ENCODE measurements at regions not wholly inside any gene's neighbourhood (a gene's known extent, or its start where the extent isn't known, plus 50 kb on each side); places are given as distances from the start of the nearest gene placed in this dataset.

DNA sequence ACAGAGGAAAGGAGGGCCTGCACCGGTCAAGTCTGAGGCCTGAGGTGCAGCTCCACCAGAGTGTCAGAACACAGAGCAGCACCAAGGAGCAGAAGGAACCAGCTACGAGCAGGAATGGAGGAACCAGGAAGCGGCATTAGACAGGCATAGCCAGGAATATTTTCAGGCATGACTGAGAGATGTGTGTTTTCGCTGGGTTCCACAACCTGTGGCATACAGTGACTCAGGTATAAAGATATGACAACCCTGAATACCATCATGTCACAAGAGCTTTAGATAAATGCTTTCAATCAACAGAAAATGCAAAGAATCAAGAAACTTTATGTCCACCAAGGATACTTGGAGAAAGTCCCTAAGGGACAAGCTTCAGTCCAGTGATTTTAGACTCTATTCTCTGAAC lies 189.3 kb upstream of the NRIP1 start:
- Histone ChIP-seq H2BK12ac (ENCODE audit: insufficient read length, low read depth, low read length) (no peak overlapping the region), H3K14ac (ENCODE audit: insufficient read depth, low read length) (no peak overlapping the region), H2AFZ (ENCODE audit: low read length) (no peak overlapping the region), H3K27me3 (ENCODE audit: insufficient read depth, low read length) (no peaks in the 10 kb centered on the region; the same call in 1 of the 2 replicates), H3K4me1 (ENCODE audit: insufficient read depth, low read length) (no peaks in the 10 kb centered on the region), H3K79me1 (ENCODE audit: insufficient read depth, low read depth, low read length, poor library complexity, severe bottlenecking) (no peaks in the 10 kb centered on the region), H3K56ac (ENCODE audit: insufficient read length, low read depth, low read length) (no peak overlapping the region), H3K4ac (ENCODE audit: low read depth, low read length) (no peak overlapping the region), H4K8ac (replicated peaks; ENCODE audit: insufficient read length, low read depth, low read length) (no peak overlapping the region), H4K91ac (ENCODE audit: insufficient read length, low read depth, low read length) (no peak overlapping the region), H2BK20ac (ENCODE audit: low read depth, low read length, poor library complexity, severe bottlenecking) (no peak overlapping the region), H3K27ac (ENCODE audit: insufficient read length, low read depth, low read length) (no peak overlapping the region), H3K79me2 (ENCODE audit: insufficient read depth, low read length) (no peaks in the 10 kb centered on the region), H2BK120ac (ENCODE audit: low read depth, low read length, poor library complexity, severe bottlenecking) (no peak overlapping the region), H3K9me3 (ENCODE audit: control insufficient read depth, low read depth, low read length) (no peaks in the 10 kb centered on the region), H4K20me1 (ENCODE audit: control insufficient read depth, insufficient read depth, insufficient read length) (no peaks in the 10 kb centered on the region), H2BK5ac (ENCODE audit: insufficient read length, low read length) (no peak overlapping the region), H3K18ac (ENCODE audit: insufficient read length, low read depth, low read length) (no peak overlapping the region), H3K23me2 (ENCODE audit: insufficient read length, low read depth, low read length, poor library complexity, severe bottlenecking) (no peaks in the 10 kb centered on the region), H2BK15ac (ENCODE audit: low read depth, low read length) (no peak overlapping the region), H3K9ac (ENCODE audit: extremely low read depth, insufficient read length, low read length) (no peak overlapping the region), H3K4me2 (ENCODE audit: insufficient read depth, insufficient read length, low read length) (no peak overlapping the region), H3T11ph (ENCODE audit: low read length) (no peak overlapping the region), H4K5ac (ENCODE audit: insufficient read length, low read depth, low read length) (no peak overlapping the region), H3K23ac (ENCODE audit: insufficient read length, low read depth, low read length) (no peak overlapping the region), H2AK5ac (ENCODE audit: insufficient read length, low read length) (no peak overlapping the region)
- Mint-ChIP-seq H3K4me1 (no peaks in the 10 kb centered on the region), H3K4me3 (no peak overlapping the region), H3K9me3 (no peaks in the 10 kb centered on the region), H3K27me3 (ENCODE audit: low read depth) (peaks cover 16% of the 10 kb centered on the region), H3K36me3 (ENCODE audit: insufficient read depth in 1 of 3, low read depth in 3 of 3) (no peaks in the 10 kb centered on the region; a peak in 1 of 7 replicates), H3K27ac (no peak overlapping the region)
- TF ChIP-seq, protein P1, sequence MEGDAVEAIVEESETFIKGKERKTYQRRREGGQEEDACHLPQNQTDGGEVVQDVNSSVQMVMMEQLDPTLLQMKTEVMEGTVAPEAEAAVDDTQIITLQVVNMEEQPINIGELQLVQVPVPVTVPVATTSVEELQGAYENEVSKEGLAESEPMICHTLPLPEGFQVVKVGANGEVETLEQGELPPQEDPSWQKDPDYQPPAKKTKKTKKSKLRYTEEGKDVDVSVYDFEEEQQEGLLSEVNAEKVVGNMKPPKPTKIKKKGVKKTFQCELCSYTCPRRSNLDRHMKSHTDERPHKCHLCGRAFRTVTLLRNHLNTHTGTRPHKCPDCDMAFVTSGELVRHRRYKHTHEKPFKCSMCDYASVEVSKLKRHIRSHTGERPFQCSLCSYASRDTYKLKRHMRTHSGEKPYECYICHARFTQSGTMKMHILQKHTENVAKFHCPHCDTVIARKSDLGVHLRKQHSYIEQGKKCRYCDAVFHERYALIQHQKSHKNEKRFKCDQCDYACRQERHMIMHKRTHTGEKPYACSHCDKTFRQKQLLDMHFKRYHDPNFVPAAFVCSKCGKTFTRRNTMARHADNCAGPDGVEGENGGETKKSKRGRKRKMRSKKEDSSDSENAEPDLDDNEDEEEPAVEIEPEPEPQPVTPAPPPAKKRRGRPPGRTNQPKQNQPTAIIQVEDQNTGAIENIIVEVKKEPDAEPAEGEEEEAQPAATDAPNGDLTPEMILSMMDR (conservative IDR thresholded peaks at IDR 0.05) = no peak
- no CpG with 5 or more reads among the region's 4 CpGs for WGBS (ENCODE audit: extremely low coverage, insufficient read length, low lambda C conversion rate)
- DNase-seq = no peak
